K562 (cell line): ENCODE measurements at regions not wholly inside any gene's neighbourhood (a gene's known extent, or its start where the extent isn't known, plus 50 kb on each side); places are given as distances from the start of the nearest gene placed in this dataset.

ENCODE experiments used
- ATAC-seq: fragments of 200-7000 bp; cut with Tn5 transposase; 3 replicates; pipeline ENCODE4 v1.9.1; 2020; ENCODE audit warnings: moderate library complexity
- BruUV-seq: library from RNA; stranded (reverse); fragments of 400-500 nt; replicated peaks from 2 replicates; lab custom pipeline; 2021; lab: Mats Ljungman, UMichigan
- CTCF ChIA-PET: fragments of 300-600 bp; formaldehyde crosslinking; extraction: SDS; loops from one replicate; lab custom pipeline; 2021; ENCODE audit warnings: low intra/inter-chr PET ratio; lab: Yijun Ruan, JAX
- POLR2A ChIA-PET: fragments of 300-600, 350-650 bp; sonication (Branson Sonifier 250); formaldehyde crosslinking; extraction: SDS; loops from one replicate; lab custom pipeline; 2021; ENCODE audit warnings: antibody characterized with exemption, inconsistent platforms; lab: Yijun Ruan, JAX
- DNase-seq, 4 experiments: peaks; one replicate each; pipeline versions ENCODE4 v3.0.0 to v3.0.0-alpha.2; 2011 to 2018; ENCODE audit warnings: low spot score in 3 of 4, mixed read lengths in 3 of 4; ENCODE audit errors: extremely low read depth in 1 of 4
- FAIRE-seq: peaks from 2 replicates; lab custom pipeline; 2011; peaks lifted over from hg19 to GRCh38; lab: Jason Lieb, UNC
- H2AFZ ChIP-seq: 2 replicates; pipeline ENCODE4 v1.6.0; 2011; ENCODE audit warnings: low read depth, low read length, control low read depth, inconsistent platforms
- H3K27ac ChIP-seq: fragments of 200-600 bp; 3 replicates; pipeline ENCODE4 v1.8.0; 2011; ENCODE audit warnings: low read depth, mild to moderate bottlenecking, control low read depth, inconsistent platforms, low read length, moderate library complexity, mixed read lengths; ENCODE audit errors: extremely low read depth
- H3K27me3 ChIP-seq, 2 experiments: fragments of 300-600 bp in 1 of 2; 2 replicates in 1 of 2; 3 replicates in 1 of 2; pipeline versions ENCODE4 v1.6.0 to v1.8.0; 2011; ENCODE audit warnings: inconsistent platforms in 2 of 2, low read length in 2 of 2, mild to moderate bottlenecking in 1 of 2, mixed read lengths in 1 of 2, moderate library complexity in 1 of 2; ENCODE audit not compliant: control insufficient read depth in 2 of 2, insufficient read depth in 2 of 2
- H3K36me3 ChIP-seq: fragments of 300-600 bp; 3 replicates; pipeline ENCODE4 v1.8.0; 2011; ENCODE audit warnings: mild to moderate bottlenecking, low read length, inconsistent platforms; ENCODE audit not compliant: control insufficient read depth, insufficient read depth
- H3K4me1 ChIP-seq, 2 experiments: fragments of 200-600 bp in 1 of 2; replicated peaks in 1 of 2; 2 replicates in 1 of 2; 3 replicates in 1 of 2; pipeline versions ENCODE4 v1.5.1 to v1.8.0; 2011; ENCODE audit warnings: inconsistent platforms in 2 of 2, low read length in 2 of 2, mild to moderate bottlenecking in 1 of 2, mixed read lengths in 1 of 2, moderate library complexity in 1 of 2; ENCODE audit not compliant: control insufficient read depth in 2 of 2, insufficient read depth in 2 of 2
- H3K4me2 ChIP-seq: 2 replicates; pipeline ENCODE4 v1.6.1; 2011; ENCODE audit warnings: low read length, control low read depth, inconsistent platforms, mixed read lengths; ENCODE audit not compliant: insufficient read depth
- H3K4me3 ChIP-seq: fragments of 200-600 bp; sonication (generic), shearing (Covaris generic); 2 replicates; pipeline ENCODE4 v1.5.1; 2016; ENCODE audit warnings: control low read depth, inconsistent platforms
- H3K79me2 ChIP-seq: fragments of 200-600 bp; 3 replicates; pipeline ENCODE4 v1.8.0; 2011; ENCODE audit warnings: low read length, inconsistent platforms; ENCODE audit not compliant: control insufficient read depth, insufficient read depth
- H3K9ac ChIP-seq, 2 experiments: 2 replicates each; pipeline versions ENCODE4 v1.6.0 to v1.6.1; 2011; ENCODE audit warnings: low read depth in 2 of 2, low read length in 2 of 2, control low read depth in 1 of 2, inconsistent platforms in 1 of 2, mild to moderate bottlenecking in 1 of 2, mixed read lengths in 1 of 2; ENCODE audit not compliant: insufficient read depth in 1 of 2
- H3K9me1 ChIP-seq: one replicate; pipeline ENCODE4 v1.6.0; 2011; ENCODE audit warnings: inconsistent platforms, mild to moderate bottlenecking, low read length, moderate library complexity; ENCODE audit not compliant: control insufficient read depth, insufficient read depth
- H3K9me3 ChIP-seq: replicated peaks from 2 replicates; pipeline ENCODE4 v1.5.1; 2011; ENCODE audit warnings: low read depth, low read length, inconsistent platforms; ENCODE audit not compliant: control insufficient read depth, insufficient read depth
- H4K20me1 ChIP-seq: replicated peaks from 2 replicates; pipeline ENCODE4 v1.6.1; 2011; ENCODE audit warnings: low read length, inconsistent platforms, mixed read lengths; ENCODE audit not compliant: control insufficient read depth, insufficient read depth
- CBX3 ChIP-seq, 2 experiments: IDR thresholded peaks; 1 replicate in 1 of 2; 2 replicates in 1 of 2; pipeline ENCODE4 v1.6.1; 2012; ENCODE audit warnings: inconsistent platforms in 2 of 2, low read length in 2 of 2, borderline replicate concordance in 1 of 2, control low read depth in 1 of 2
- CREM ChIP-seq: IDR thresholded peaks from 2 replicates; pipeline ENCODE4 v1.6.1; 2014; ENCODE audit warnings: antibody characterized with exemption, low read depth
- LEF1 ChIP-seq: fragments of 450-650 bp; IDR thresholded peaks from 2 replicates; pipeline ENCODE4 v1.6.1; 2016; ENCODE audit warnings: mild to moderate bottlenecking
- NEUROD1 ChIP-seq: fragments of 150-350 bp; IDR thresholded peaks from 2 replicates; pipeline ENCODE4 v1.6.1; 2014; ENCODE audit warnings: borderline replicate concordance, low read length, low read depth; ENCODE audit not compliant: partially characterized antibody
- NRF1 ChIP-seq, 2 experiments: fragments of 450-650 bp; IDR thresholded peaks in 1 of 2; conservative IDR thresholded peaks in 1 of 2; 2 replicates each; pipeline ENCODE4 v1.6.1; 2014; ENCODE audit warnings: mild to moderate bottlenecking in 2 of 2
- PHF20 ChIP-seq: fragments of 450-650 bp; IDR thresholded peaks from 2 replicates; pipeline ENCODE4 v1.6.1; 2018; ENCODE audit not compliant: partially characterized antibody
- PTRF ChIP-seq: fragments of 450-650 bp; IDR thresholded peaks from 2 replicates; pipeline ENCODE4 v1.6.1; 2016; ENCODE audit warnings: mild to moderate bottlenecking, missing genetic modification characterization, missing compliant biosample characterization
- SMAD2 ChIP-seq: fragments of 150-350 bp; IDR thresholded peaks from 2 replicates; pipeline ENCODE4 v1.6.1; 2014; ENCODE audit warnings: low read depth, mild to moderate bottlenecking, low read length
- SNRNP70 ChIP-seq: fragments of 200-400 bp; formaldehyde crosslinking; optimal IDR thresholded peaks from 2 replicates; pipeline ENCODE3; 2017; ENCODE audit warnings: low read depth, low read length
- SUPT5H ChIP-seq: fragments of 450-650 bp; IDR thresholded peaks from 2 replicates; pipeline ENCODE4 v1.6.1; 2016
- TEAD1 ChIP-seq, 2 experiments: fragments of 450-650 bp in 1 of 2; sonication (generic) in 1 of 2; formaldehyde crosslinking; IDR thresholded peaks; 2 replicates each; pipeline versions ENCODE4 v1.4.0 to v1.8.0; 2020 to 2022; ENCODE audit warnings: mild to moderate bottlenecking in 2 of 2, missing genetic modification reagents in 1 of 2
- ZFP36 ChIP-seq: fragments of 150-350 bp; IDR thresholded peaks from 2 replicates; pipeline ENCODE4 v1.6.1; 2018; ENCODE audit warnings: low read length, low read depth; ENCODE audit not compliant: partially characterized antibody
- ZNF239 ChIP-seq: fragments of 250-450 bp; sonication (Bioruptor Pico); IDR thresholded peaks from 2 replicates; pipeline ENCODE4 v1.4.0; 2020; ENCODE audit warnings: mild to moderate bottlenecking
- ZNF41 ChIP-seq: fragments of 250-450 bp; sonication (Bioruptor Pico); conservative IDR thresholded peaks from 2 replicates; pipeline ENCODE4 v1.4.0; 2020; ENCODE audit warnings: mild to moderate bottlenecking
- WGBS: fragments of 100-300 bp; shearing (Covaris generic); methylation state at CpG from one replicate; pipeline ENCODE4 v1.1.6; 2016; ENCODE audit warnings: low coverage, mixed read lengths; ENCODE audit not compliant: insufficient coverage; ENCODE audit errors: missing lambda C conversion rate; 5-methylcytosine and 5-hydroxymethylcytosine counted together
- in situ Hi-C: fragments of 300-500 bp; cut with MboI; formaldehyde crosslinking; loops from 4 replicates; pipeline ENCODE4 v1.15.0; 2018; ENCODE audit warnings: inconsistent platforms, mixed read lengths
- intact Hi-C: fragments of 100-400 bp; cut with micrococcal nuclease; formaldehyde crosslinking; loops from 2 replicates; pipeline ENCODE4 v1.14.2; 2022
- TF ChIP-seq, protein P1 (sequence below): fragments of 450-650 bp; formaldehyde crosslinking; IDR thresholded peaks from 2 replicates; pipeline ENCODE4 v1.4.0; 2022; ENCODE audit warnings: mild to moderate bottlenecking, moderate library complexity
- TF ChIP-seq, protein P2 (sequence below), 2 experiments: fragments of 450-650 bp in 1 of 2; IDR thresholded peaks; 2 replicates each; pipeline ENCODE4 v1.6.1; 2011 to 2017; ENCODE audit warnings: low read depth in 2 of 2, antibody characterized with exemption in 1 of 2, borderline replicate concordance in 1 of 2, low read length in 1 of 2, mild to moderate bottlenecking in 1 of 2, mixed read lengths in 1 of 2; ENCODE audit not compliant: control insufficient read depth in 1 of 2
- TF ChIP-seq, protein P3 (sequence below): fragments of 450-650 bp; IDR thresholded peaks from 2 replicates; pipeline ENCODE4 v1.6.1; 2018; ENCODE audit warnings: mild to moderate bottlenecking, low read depth; ENCODE audit not compliant: partially characterized antibody

DNA sequence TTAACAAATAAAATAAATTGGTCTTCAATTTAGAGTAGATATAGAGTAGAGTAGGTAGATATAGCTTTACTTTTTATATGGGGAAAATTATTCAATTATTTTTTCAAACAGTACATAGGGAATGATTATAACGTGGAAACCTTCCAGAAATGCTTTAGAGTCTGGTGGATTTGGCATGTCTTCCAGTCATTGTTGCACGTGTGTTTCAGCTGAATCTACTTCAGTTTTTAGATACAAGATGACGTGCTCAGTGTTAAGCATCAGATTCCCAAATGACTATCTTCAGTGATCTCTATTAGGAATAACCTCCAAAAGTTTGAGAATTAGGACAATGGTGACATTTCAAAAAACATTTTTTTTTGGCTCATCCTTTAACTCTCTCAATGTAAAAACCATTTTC lies 616.9 kb downstream of the ANKRD50 start:
- intact Hi-C loops = no loop called here
- Histone ChIP-seq H3K9ac (no peak overlapping the region), H3K79me2 (no peaks in the 10 kb centered on the region), H3K27me3 (no peaks in the 10 kb centered on the region), H3K4me2 (no peak overlapping the region), H3K4me1 (no peaks in the 10 kb centered on the region), H3K9me1 (no peaks in the 10 kb centered on the region), H3K4me3 (no peak overlapping the region), H3K36me3 (no peaks in the 10 kb centered on the region), H3K27ac (no peak overlapping the region), H4K20me1 (no peaks in the 10 kb centered on the region), H3K9me3 (no peaks in the 10 kb centered on the region), H2AFZ (no peak overlapping the region)
- no peak for DNase-seq
- WGBS = 2% methylated on average over 3 of the region's 3 CpGs
- ChIA-PET POLR2A (no interaction called here), CTCF (no interaction called here)
- BruUV-seq = no TSS peak
- no peak for FAIRE-seq
- in situ Hi-C loops = no loop called here
- ATAC-seq = no peak
- TF ChIP-seq SNRNP70 = no peak
- no peak for TF ChIP-seq PTRF
- no peak for TF ChIP-seq NEUROD1
- TF ChIP-seq, protein P1, sequence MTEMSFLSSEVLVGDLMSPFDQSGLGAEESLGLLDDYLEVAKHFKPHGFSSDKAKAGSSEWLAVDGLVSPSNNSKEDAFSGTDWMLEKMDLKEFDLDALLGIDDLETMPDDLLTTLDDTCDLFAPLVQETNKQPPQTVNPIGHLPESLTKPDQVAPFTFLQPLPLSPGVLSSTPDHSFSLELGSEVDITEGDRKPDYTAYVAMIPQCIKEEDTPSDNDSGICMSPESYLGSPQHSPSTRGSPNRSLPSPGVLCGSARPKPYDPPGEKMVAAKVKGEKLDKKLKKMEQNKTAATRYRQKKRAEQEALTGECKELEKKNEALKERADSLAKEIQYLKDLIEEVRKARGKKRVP (CRISPR knock-in tag) = no peak
- TF ChIP-seq TEAD1 (CRISPR knock-in tag; IDR thresholded peaks at IDR 0.05) = no peak
- TF ChIP-seq LEF1 = no peak
- TF ChIP-seq ZNF239 (CRISPR knock-in tag) = no peak
- TF ChIP-seq, protein P2, sequence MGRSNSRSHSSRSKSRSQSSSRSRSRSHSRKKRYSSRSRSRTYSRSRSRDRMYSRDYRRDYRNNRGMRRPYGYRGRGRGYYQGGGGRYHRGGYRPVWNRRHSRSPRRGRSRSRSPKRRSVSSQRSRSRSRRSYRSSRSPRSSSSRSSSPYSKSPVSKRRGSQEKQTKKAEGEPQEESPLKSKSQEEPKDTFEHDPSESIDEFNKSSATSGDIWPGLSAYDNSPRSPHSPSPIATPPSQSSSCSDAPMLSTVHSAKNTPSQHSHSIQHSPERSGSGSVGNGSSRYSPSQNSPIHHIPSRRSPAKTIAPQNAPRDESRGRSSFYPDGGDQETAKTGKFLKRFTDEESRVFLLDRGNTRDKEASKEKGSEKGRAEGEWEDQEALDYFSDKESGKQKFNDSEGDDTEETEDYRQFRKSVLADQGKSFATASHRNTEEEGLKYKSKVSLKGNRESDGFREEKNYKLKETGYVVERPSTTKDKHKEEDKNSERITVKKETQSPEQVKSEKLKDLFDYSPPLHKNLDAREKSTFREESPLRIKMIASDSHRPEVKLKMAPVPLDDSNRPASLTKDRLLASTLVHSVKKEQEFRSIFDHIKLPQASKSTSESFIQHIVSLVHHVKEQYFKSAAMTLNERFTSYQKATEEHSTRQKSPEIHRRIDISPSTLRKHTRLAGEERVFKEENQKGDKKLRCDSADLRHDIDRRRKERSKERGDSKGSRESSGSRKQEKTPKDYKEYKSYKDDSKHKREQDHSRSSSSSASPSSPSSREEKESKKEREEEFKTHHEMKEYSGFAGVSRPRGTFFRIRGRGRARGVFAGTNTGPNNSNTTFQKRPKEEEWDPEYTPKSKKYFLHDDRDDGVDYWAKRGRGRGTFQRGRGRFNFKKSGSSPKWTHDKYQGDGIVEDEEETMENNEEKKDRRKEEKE (IDR thresholded peaks at IDR 0.05; ENCODE audit: borderline replicate concordance in 1 of 2, control insufficient read depth in 1 of 2, low read depth in 2 of 2, low read length in 1 of 2) = no peak
- TF ChIP-seq PHF20 = no peak
- TF ChIP-seq SMAD2 = no peak
- no peak for TF ChIP-seq ZNF41 (CRISPR knock-in tag)
- TF ChIP-seq ZFP36 = no peak
- TF ChIP-seq NRF1 (conservative IDR thresholded peaks at IDR 0.05 in 1 of 2, IDR thresholded peaks at IDR 0.05 in 1 of 2) = no peak
- no peak for TF ChIP-seq CBX3 (IDR thresholded peaks at IDR 0.05; ENCODE audit: borderline replicate concordance in 1 of 2, low read length in 2 of 2)
- TF ChIP-seq, protein P3, sequence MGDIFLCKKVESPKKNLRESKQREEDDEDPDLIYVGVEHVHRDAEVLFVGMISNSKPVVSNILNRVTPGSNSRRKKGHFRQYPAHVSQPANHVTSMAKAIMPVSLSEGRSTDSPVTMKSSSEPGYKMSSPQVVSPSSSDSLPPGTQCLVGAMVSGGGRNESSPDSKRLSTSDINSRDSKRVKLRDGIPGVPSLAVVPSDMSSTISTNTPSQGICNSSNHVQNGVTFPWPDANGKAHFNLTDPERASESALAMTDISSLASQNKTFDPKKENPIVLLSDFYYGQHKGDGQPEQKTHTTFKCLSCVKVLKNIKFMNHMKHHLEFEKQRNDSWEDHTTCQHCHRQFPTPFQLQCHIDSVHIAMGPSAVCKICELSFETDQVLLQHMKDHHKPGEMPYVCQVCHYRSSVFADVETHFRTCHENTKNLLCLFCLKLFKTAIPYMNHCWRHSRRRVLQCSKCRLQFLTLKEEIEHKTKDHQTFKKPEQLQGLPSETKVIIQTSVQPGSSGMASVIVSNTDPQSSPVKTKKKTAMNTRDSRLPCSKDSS = no peak
- TF ChIP-seq CREM = no peak
- TF ChIP-seq SUPT5H = no peak
